GM23338 (cell line): ENCODE measurements at regions not wholly inside any gene's neighbourhood (a gene's known extent, or its start where the extent isn't known, plus 50 kb on each side); places are given as distances from the start of the nearest gene placed in this dataset.

Experiments
- ATAC-seq: fragments of 200-7000 bp; cut with Tn5 transposase; 3 replicates; pipeline ENCODE4 v1.9.1; 2020
- DNase-seq: peaks from one replicate; pipeline ENCODE4 v3.0.0-alpha.2; 2015; ENCODE audit warnings: low spot score
- H2AFZ ChIP-seq: fragments of 200-600 bp; sonication (generic); 2 replicates; pipeline ENCODE4 v1.8.0; 2016; ENCODE audit warnings: antibody characterized with exemption, mild to moderate bottlenecking, moderate library complexity
- H3F3A ChIP-seq: fragments of 200-600 bp; sonication (generic); replicated peaks from 2 replicates; pipeline ENCODE4 v1.8.0; 2017; ENCODE audit warnings: antibody characterized with exemption, mixed run types, low read depth
- H3K27ac ChIP-seq: fragments of 200-600 bp; sonication (generic); 2 replicates; pipeline ENCODE4 v1.6.1; 2016; ENCODE audit warnings: low read depth
- H3K27me3 ChIP-seq: fragments of 200-600 bp; sonication (generic); 2 replicates; pipeline ENCODE4 v1.8.0; 2016; ENCODE audit warnings: mild to moderate bottlenecking, mixed run types, moderate library complexity; ENCODE audit not compliant: insufficient read depth
- H3K36me3 ChIP-seq: fragments of 200-600 bp; sonication (generic); 2 replicates; pipeline ENCODE4 v1.8.0; 2016; ENCODE audit warnings: mild to moderate bottlenecking; ENCODE audit not compliant: insufficient read depth
- H3K4me1 ChIP-seq: fragments of 200-600 bp; sonication (generic); 2 replicates; pipeline ENCODE4 v1.8.0; 2016; ENCODE audit warnings: mild to moderate bottlenecking, moderate library complexity; ENCODE audit not compliant: insufficient read depth
- H3K4me2 ChIP-seq: fragments of 200-600 bp; sonication (generic); 2 replicates; pipeline ENCODE4 v1.7.1; 2017; ENCODE audit warnings: mixed run types
- H3K4me3 ChIP-seq: fragments of 200-600 bp; sonication (generic); 2 replicates; pipeline ENCODE4 v1.6.1; 2016; ENCODE audit warnings: mixed run types
- H3K79me2 ChIP-seq: fragments of 200-600 bp; sonication (generic); replicated peaks from 2 replicates; pipeline ENCODE4 v1.8.0; 2017; ENCODE audit warnings: mild to moderate bottlenecking; ENCODE audit not compliant: insufficient read depth
- H3K9me2 ChIP-seq: fragments of 200-600 bp; sonication (generic); 2 replicates; pipeline ENCODE4 v1.8.0; 2017; ENCODE audit not compliant: insufficient read depth
- H4K20me1 ChIP-seq: fragments of 200-600 bp; sonication (generic); replicated peaks from 2 replicates; pipeline ENCODE4 v1.8.0; 2017; ENCODE audit warnings: mild to moderate bottlenecking; ENCODE audit not compliant: insufficient read depth
- H3K27ac Mint-ChIP-seq: 2 replicates; pipeline ENCODE4 v1.8.0; 2020; ENCODE audit warnings: inconsistent platforms, mild to moderate bottlenecking, moderate library complexity, mixed read lengths
- H3K27me3 Mint-ChIP-seq: 3 replicates; pipeline ENCODE4 v1.8.0; 2022; ENCODE audit warnings: low read depth, mild to moderate bottlenecking, moderate library complexity, mixed read lengths, inconsistent platforms; ENCODE audit not compliant: insufficient read depth, poor library complexity
- H3K36me3 Mint-ChIP-seq: 3 replicates; pipeline ENCODE4 v1.8.0; 2021; ENCODE audit warnings: low read depth, mild to moderate bottlenecking, inconsistent platforms, moderate library complexity, mixed read lengths
- H3K4me1 Mint-ChIP-seq: 3 replicates; pipeline ENCODE4 v1.8.0; 2020; ENCODE audit warnings: mild to moderate bottlenecking, inconsistent platforms, mixed read lengths
- H3K4me3 Mint-ChIP-seq: 3 replicates; pipeline ENCODE4 v1.8.0; 2021; ENCODE audit warnings: moderate library complexity, mild to moderate bottlenecking, inconsistent platforms, mixed read lengths
- H3K9me3 Mint-ChIP-seq: 3 replicates; pipeline ENCODE4 v1.8.0; 2020; ENCODE audit warnings: moderate library complexity, mild to moderate bottlenecking, inconsistent platforms, mixed read lengths
- EZH2phosphoT487 ChIP-seq: fragments of 200-600 bp; sonication (generic); IDR thresholded peaks from one replicate; pipeline ENCODE4 v1.8.1; 2018; ENCODE audit warnings: antibody characterized with exemption; ENCODE audit not compliant: unreplicated experiment
- JUNB ChIP-seq: IDR thresholded peaks from one replicate; pipeline ENCODE4 v1.6.1; 2016; ENCODE audit warnings: antibody characterized with exemption; ENCODE audit not compliant: unreplicated experiment
- POLR2AphosphoS5 ChIP-seq: IDR thresholded peaks from 2 replicates; pipeline ENCODE4 v1.6.1; 2016; ENCODE audit warnings: antibody characterized with exemption, low read depth
- TF ChIP-seq, protein P1 (sequence below), 2 experiments: fragments of 200-600 bp in 1 of 2; sonication (generic) in 1 of 2; conservative IDR thresholded peaks; 2 replicates each; pipeline versions ENCODE4 v1.5.1 to v1.6.1; 2016 to 2017; ENCODE audit warnings: antibody characterized with exemption in 2 of 2, low read depth in 2 of 2, mild to moderate bottlenecking in 2 of 2, moderate library complexity in 1 of 2
- TF ChIP-seq, protein P2 (sequence below): fragments of 250-450 bp; sonication (Bioruptor Pico); IDR thresholded peaks from 2 replicates; pipeline ENCODE4 v1.5.0; 2020; ENCODE audit warnings: mild to moderate bottlenecking, moderate library complexity

GRCh38 chr12:69070319-69071090 is 137.5 kb upstream of the CPM start:
- H3K27ac ChIP-seq = no peak overlapping the region
- 0 out of 2 replicates have a peak, but pooled peaks cover 7% of the 10 kb centered on the region for H3K4me1 ChIP-seq
- DNase-seq (peak; percentile 92), ATAC-seq (peak; percentile 96)
- no peak for TF ChIP-seq POLR2AphosphoS5
- TF ChIP-seq, protein P1, sequence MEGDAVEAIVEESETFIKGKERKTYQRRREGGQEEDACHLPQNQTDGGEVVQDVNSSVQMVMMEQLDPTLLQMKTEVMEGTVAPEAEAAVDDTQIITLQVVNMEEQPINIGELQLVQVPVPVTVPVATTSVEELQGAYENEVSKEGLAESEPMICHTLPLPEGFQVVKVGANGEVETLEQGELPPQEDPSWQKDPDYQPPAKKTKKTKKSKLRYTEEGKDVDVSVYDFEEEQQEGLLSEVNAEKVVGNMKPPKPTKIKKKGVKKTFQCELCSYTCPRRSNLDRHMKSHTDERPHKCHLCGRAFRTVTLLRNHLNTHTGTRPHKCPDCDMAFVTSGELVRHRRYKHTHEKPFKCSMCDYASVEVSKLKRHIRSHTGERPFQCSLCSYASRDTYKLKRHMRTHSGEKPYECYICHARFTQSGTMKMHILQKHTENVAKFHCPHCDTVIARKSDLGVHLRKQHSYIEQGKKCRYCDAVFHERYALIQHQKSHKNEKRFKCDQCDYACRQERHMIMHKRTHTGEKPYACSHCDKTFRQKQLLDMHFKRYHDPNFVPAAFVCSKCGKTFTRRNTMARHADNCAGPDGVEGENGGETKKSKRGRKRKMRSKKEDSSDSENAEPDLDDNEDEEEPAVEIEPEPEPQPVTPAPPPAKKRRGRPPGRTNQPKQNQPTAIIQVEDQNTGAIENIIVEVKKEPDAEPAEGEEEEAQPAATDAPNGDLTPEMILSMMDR (conservative IDR thresholded peaks at IDR 0.05; ENCODE audit: low read depth in 2 of 2) = peak; percentile 94 to 95
- no peak for TF ChIP-seq JUNB
- no peak for TF ChIP-seq EZH2phosphoT487
- TF ChIP-seq, protein P2, sequence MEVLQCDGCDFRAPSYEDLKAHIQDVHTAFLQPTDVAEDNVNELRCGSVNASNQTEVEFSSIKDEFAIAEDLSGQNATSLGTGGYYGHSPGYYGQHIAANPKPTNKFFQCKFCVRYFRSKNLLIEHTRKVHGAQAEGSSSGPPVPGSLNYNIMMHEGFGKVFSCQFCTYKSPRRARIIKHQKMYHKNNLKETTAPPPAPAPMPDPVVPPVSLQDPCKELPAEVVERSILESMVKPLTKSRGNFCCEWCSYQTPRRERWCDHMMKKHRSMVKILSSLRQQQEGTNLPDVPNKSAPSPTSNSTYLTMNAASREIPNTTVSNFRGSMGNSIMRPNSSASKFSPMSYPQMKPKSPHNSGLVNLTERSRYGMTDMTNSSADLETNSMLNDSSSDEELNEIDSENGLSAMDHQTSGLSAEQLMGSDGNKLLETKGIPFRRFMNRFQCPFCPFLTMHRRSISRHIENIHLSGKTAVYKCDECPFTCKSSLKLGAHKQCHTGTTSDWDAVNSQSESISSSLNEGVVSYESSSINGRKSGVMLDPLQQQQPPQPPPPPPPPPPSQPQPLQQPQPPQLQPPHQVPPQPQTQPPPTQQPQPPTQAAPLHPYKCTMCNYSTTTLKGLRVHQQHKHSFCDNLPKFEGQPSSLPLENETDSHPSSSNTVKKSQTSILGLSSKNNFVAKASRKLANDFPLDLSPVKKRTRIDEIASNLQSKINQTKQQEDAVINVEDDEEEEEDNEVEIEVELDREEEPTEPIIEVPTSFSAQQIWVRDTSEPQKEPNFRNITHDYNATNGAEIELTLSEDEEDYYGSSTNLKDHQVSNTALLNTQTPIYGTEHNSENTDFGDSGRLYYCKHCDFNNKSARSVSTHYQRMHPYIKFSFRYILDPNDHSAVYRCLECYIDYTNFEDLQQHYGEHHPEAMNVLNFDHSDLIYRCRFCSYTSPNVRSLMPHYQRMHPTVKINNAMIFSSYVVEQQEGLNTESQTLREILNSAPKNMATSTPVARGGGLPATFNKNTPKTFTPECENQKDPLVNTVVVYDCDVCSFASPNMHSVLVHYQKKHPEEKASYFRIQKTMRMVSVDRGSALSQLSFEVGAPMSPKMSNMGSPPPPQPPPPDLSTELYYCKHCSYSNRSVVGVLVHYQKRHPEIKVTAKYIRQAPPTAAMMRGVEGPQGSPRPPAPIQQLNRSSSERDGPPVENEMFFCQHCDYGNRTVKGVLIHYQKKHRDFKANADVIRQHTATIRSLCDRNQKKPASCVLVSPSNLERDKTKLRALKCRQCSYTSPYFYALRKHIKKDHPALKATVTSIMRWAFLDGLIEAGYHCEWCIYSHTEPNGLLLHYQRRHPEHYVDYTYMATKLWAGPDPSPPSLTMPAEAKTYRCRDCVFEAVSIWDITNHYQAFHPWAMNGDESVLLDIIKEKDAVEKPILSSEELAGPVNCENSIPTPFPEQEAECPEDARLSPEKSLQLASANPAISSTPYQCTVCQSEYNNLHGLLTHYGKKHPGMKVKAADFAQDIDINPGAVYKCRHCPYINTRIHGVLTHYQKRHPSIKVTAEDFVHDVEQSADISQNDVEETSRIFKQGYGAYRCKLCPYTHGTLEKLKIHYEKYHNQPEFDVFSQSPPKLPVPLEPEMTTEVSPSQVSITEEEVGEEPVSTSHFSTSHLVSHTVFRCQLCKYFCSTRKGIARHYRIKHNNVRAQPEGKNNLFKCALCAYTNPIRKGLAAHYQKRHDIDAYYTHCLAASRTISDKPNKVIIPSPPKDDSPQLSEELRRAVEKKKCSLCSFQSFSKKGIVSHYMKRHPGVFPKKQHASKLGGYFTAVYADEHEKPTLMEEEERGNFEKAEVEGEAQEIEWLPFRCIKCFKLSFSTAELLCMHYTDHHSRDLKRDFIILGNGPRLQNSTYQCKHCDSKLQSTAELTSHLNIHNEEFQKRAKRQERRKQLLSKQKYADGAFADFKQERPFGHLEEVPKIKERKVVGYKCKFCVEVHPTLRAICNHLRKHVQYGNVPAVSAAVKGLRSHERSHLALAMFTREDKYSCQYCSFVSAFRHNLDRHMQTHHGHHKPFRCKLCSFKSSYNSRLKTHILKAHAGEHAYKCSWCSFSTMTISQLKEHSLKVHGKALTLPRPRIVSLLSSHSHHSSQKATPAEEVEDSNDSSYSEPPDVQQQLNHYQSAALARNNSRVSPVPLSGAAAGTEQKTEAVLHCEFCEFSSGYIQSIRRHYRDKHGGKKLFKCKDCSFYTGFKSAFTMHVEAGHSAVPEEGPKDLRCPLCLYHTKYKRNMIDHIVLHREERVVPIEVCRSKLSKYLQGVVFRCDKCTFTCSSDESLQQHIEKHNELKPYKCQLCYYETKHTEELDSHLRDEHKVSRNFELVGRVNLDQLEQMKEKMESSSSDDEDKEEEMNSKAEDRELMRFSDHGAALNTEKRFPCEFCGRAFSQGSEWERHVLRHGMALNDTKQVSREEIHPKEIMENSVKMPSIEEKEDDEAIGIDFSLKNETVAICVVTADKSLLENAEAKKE = no peak
- H3F3A ChIP-seq = no peaks in the 10 kb centered on the region
- Mint-ChIP-seq H3K4me3 (no peak overlapping the region), H3K4me1 (peaks cover 18% of the 10 kb centered on the region), H3K36me3 (no peaks in the 10 kb centered on the region), H3K9me3 (no peaks in the 10 kb centered on the region), H3K27me3 (no peaks in the 10 kb centered on the region), H3K27ac (0 out of 2 replicates have a peak overlapping the region, but pooled peaks have one; percentile 1)
- H2AFZ ChIP-seq = no peak overlapping the region; the same call in 1 of the 2 replicates
- H3K4me2 ChIP-seq = no peak overlapping the region
- no peaks in the 10 kb centered on the region for H3K27me3 ChIP-seq
- no peaks in the 10 kb centered on the region for H3K9me2 ChIP-seq
- no peaks in the 10 kb centered on the region for H4K20me1 ChIP-seq
- no peak overlapping the region for H3K4me3 ChIP-seq
- H3K79me2 ChIP-seq = no peaks in the 10 kb centered on the region
- no peaks in the 10 kb centered on the region for H3K36me3 ChIP-seq
